HCT116 (cell line): ENCODE measurements at regions not wholly inside any gene's neighbourhood (a gene's known extent, or its start where the extent isn't known, plus 50 kb on each side); places are given as distances from the start of the nearest gene placed in this dataset.

Experiments used
- CBX3 ChIP-seq: IDR thresholded peaks from 2 replicates; pipeline ENCODE4 v1.6.1; 2012; ENCODE audit warnings: low read depth
- EGR1 ChIP-seq: IDR thresholded peaks from 2 replicates; pipeline ENCODE4 v1.6.1; 2012; ENCODE audit warnings: low read depth
- EZH2 ChIP-seq: fragments of 200-600 bp; sonication (generic); IDR thresholded peaks from 2 replicates; pipeline ENCODE4 v1.6.1; 2017; ENCODE audit warnings: antibody characterized with exemption, mixed run types
- POLR2A ChIP-seq: IDR thresholded peaks from 2 replicates; pipeline ENCODE4 v1.7.0; 2011; ENCODE audit warnings: borderline replicate concordance; ENCODE audit not compliant: insufficient read depth, insufficient read length; ENCODE audit errors: extremely low read depth
- RAD21 ChIP-seq: IDR thresholded peaks from 2 replicates; pipeline ENCODE4 v1.6.1; 2012; ENCODE audit warnings: low read depth, mild to moderate bottlenecking
- TCF7L2 ChIP-seq: IDR thresholded peaks from 2 replicates; pipeline ENCODE4 v1.7.0; 2011; ENCODE audit warnings: borderline replicate concordance, inconsistent platforms; ENCODE audit not compliant: insufficient read depth, insufficient read length; ENCODE audit errors: extremely low read depth
- TF ChIP-seq, protein P1 (sequence below): IDR thresholded peaks from 2 replicates; pipeline ENCODE4 v1.6.1; 2012
- TF ChIP-seq, protein P2 (sequence below), 3 experiments: fragments of 200-600 bp in 1 of 3; sonication (generic) in 1 of 3; IDR thresholded peaks in 2 of 3; conservative IDR thresholded peaks in 1 of 3; 2 replicates each; pipeline ENCODE4 v1.5.1; 2012 to 2017; ENCODE audit warnings: low read depth in 2 of 3, low read length in 2 of 3, antibody characterized with exemption in 1 of 3, borderline replicate concordance in 1 of 3, control low read depth in 1 of 3, mild to moderate bottlenecking in 1 of 3, mixed read lengths in 1 of 3, mixed run types in 1 of 3, moderate library complexity in 1 of 3; ENCODE audit not compliant: insufficient read depth in 1 of 3

DNA sequence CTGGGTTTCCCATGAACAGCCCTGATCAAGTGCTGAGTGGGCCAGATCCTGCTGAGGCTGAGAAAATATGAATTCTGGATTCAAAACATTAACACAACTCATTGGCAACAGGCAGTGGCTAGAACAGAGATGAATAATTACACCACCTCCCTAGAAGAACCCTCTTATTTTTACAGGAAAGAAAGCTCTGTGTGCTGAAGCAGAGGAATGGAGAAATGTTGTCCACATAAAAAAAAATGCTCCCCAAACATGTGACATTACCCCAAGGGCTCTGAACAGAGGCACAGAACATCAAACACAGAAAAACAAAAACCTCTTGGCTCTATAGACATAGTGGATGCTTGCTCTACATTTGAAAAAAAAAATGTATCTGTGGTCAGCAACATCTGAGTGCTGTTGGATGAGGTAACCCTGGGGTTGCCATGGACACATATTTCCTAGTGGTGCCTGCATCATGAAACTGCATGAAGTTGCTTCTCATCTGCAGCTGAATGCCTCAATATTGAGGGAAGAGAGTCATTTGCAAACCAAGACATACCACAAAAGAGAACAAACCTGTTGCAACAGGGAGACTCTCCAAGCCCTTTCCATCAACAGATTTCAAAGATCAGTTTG is 98.8 kb downstream of the SNX19 start:
- TF ChIP-seq TCF7L2 = no peak
- no peak for TF ChIP-seq EGR1
- TF ChIP-seq, protein P1, sequence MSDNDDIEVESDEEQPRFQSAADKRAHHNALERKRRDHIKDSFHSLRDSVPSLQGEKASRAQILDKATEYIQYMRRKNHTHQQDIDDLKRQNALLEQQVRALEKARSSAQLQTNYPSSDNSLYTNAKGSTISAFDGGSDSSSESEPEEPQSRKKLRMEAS = no peak
- no peak for TF ChIP-seq POLR2A
- TF ChIP-seq, protein P2, sequence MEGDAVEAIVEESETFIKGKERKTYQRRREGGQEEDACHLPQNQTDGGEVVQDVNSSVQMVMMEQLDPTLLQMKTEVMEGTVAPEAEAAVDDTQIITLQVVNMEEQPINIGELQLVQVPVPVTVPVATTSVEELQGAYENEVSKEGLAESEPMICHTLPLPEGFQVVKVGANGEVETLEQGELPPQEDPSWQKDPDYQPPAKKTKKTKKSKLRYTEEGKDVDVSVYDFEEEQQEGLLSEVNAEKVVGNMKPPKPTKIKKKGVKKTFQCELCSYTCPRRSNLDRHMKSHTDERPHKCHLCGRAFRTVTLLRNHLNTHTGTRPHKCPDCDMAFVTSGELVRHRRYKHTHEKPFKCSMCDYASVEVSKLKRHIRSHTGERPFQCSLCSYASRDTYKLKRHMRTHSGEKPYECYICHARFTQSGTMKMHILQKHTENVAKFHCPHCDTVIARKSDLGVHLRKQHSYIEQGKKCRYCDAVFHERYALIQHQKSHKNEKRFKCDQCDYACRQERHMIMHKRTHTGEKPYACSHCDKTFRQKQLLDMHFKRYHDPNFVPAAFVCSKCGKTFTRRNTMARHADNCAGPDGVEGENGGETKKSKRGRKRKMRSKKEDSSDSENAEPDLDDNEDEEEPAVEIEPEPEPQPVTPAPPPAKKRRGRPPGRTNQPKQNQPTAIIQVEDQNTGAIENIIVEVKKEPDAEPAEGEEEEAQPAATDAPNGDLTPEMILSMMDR (IDR thresholded peaks at IDR 0.05 in 2 of 3, conservative IDR thresholded peaks at IDR 0.05 in 1 of 3; ENCODE audit: borderline replicate concordance in 1 of 3, insufficient read depth in 1 of 3, low read depth in 2 of 3, low read length in 2 of 3) = no peak
- no peak for TF ChIP-seq CBX3
- no peak for TF ChIP-seq EZH2
- TF ChIP-seq RAD21 = no peak
